SK-N-SH (cell line): ENCODE measurements at regions not wholly inside any gene's neighbourhood (a gene's known extent, or its start where the extent isn't known, plus 50 kb on each side); places are given as distances from the start of the nearest gene placed in this dataset.

Experiments used
- CTCF ChIA-PET: fragments of 300-600, 350-600 bp; formaldehyde crosslinking; extraction: SDS; loops from one replicate; lab custom pipeline; 2021; lab: Yijun Ruan, JAX
- POLR2A ChIA-PET: fragments of 350-600 bp; sonication (Branson Sonifier 250); formaldehyde crosslinking; extraction: SDS; loops from one replicate; lab custom pipeline; 2020; ENCODE audit warnings: antibody characterized with exemption, inconsistent platforms; lab: Yijun Ruan, JAX
- DNase-seq: peaks from one replicate; pipeline ENCODE4 v3.0.0; 2012
- H2AFZ ChIP-seq: fragments of 200-600 bp; sonication (generic); 2 replicates; pipeline ENCODE4 v1.8.1; 2016; ENCODE audit warnings: antibody characterized with exemption, mild to moderate bottlenecking, low read depth
- H3F3A ChIP-seq: fragments of 200-600 bp; sonication (generic); replicated peaks from 2 replicates; pipeline ENCODE3; 2016; ENCODE audit warnings: antibody characterized with exemption, mild to moderate bottlenecking; ENCODE audit not compliant: insufficient read depth
- H3K27ac ChIP-seq, 2 experiments: fragments of 200-500 bp in 1 of 2; fragments of 200-600 bp in 1 of 2; sonication (Bioruptor generic) in 1 of 2; sonication (generic), shearing (Covaris generic) in 1 of 2; 2 replicates each; pipeline versions ENCODE4 v1.5.1 to v1.6.1; 2014 to 2016; ENCODE audit warnings: low read depth in 2 of 2, inconsistent platforms in 1 of 2, low read length in 1 of 2, mild to moderate bottlenecking in 1 of 2, mixed read lengths in 1 of 2
- H3K27me3 ChIP-seq: fragments of 200-600 bp; sonication (generic), shearing (Covaris generic); 2 replicates; pipeline ENCODE4 v1.6.1; 2016; ENCODE audit warnings: mixed run types; ENCODE audit not compliant: insufficient read depth
- H3K36me3 ChIP-seq, 2 experiments: fragments of 200-500 bp in 1 of 2; fragments of 200-600 bp in 1 of 2; sonication (Bioruptor generic) in 1 of 2; sonication (generic) in 1 of 2; replicated peaks in 1 of 2; 2 replicates each; pipeline versions ENCODE3 to v1.5.1; 2014 to 2016; ENCODE audit warnings: low read length in 1 of 2, mild to moderate bottlenecking in 1 of 2; ENCODE audit not compliant: insufficient read depth in 2 of 2, control insufficient read depth in 1 of 2
- H3K4me1 ChIP-seq, 2 experiments: fragments of 200-500 bp in 1 of 2; fragments of 200-600 bp in 1 of 2; sonication (Bioruptor generic) in 1 of 2; sonication (generic), shearing (Covaris generic) in 1 of 2; 2 replicates each; pipeline versions ENCODE4 v1.5.1 to v1.6.1; 2014 to 2016; ENCODE audit warnings: low read depth in 1 of 2, low read length in 1 of 2, mixed run types in 1 of 2; ENCODE audit not compliant: insufficient read depth in 2 of 2, control insufficient read depth in 1 of 2
- H3K4me2 ChIP-seq: fragments of 200-600 bp; sonication (generic), shearing (Covaris generic); 2 replicates; pipeline ENCODE4 v1.6.1; 2017; ENCODE audit warnings: mixed run types
- H3K4me3 ChIP-seq, 2 experiments: fragments of 200-500 bp in 1 of 2; fragments of 200-600 bp in 1 of 2; sonication (Bioruptor generic) in 1 of 2; sonication (generic), shearing (Covaris generic) in 1 of 2; 2 replicates each; pipeline versions ENCODE4 v1.5.1 to v1.8.1; 2014 to 2016; ENCODE audit warnings: low read depth in 2 of 2, inconsistent platforms in 1 of 2, low read length in 1 of 2, mild to moderate bottlenecking in 1 of 2, mixed read lengths in 1 of 2, moderate library complexity in 1 of 2
- H3K79me2 ChIP-seq: fragments of 200-600 bp; sonication (generic); 2 replicates; pipeline ENCODE4 v1.8.1; 2017; ENCODE audit warnings: mild to moderate bottlenecking; ENCODE audit not compliant: insufficient read depth
- H3K9ac ChIP-seq: fragments of 200-600 bp; sonication (generic); 2 replicates; pipeline ENCODE4 v1.6.1; 2017; ENCODE audit warnings: mixed run types
- H3K9me2 ChIP-seq: fragments of 200-600 bp; sonication (generic); 2 replicates; pipeline ENCODE4 v1.6.1; 2017; ENCODE audit warnings: mixed run types
- H3K9me3 ChIP-seq: fragments of 200-600 bp; sonication (generic); 2 replicates; pipeline ENCODE4 v1.6.1; 2017; ENCODE audit warnings: mixed run types, mild to moderate bottlenecking, moderate library complexity
- H4K20me1 ChIP-seq: fragments of 200-600 bp; sonication (generic); 2 replicates; pipeline ENCODE4 v1.6.1; 2017; ENCODE audit warnings: mild to moderate bottlenecking, mixed run types; ENCODE audit not compliant: insufficient read depth
- ELF1 ChIP-seq: IDR thresholded peaks from 2 replicates; pipeline ENCODE4 v1.4.0; 2012
- EP300 ChIP-seq, 2 experiments: IDR thresholded peaks; 2 replicates each; pipeline versions ENCODE4 v1.4.0 to v1.6.1; 2012; ENCODE audit warnings: borderline replicate concordance in 1 of 2, low read depth in 1 of 2, low read length in 1 of 2
- FOXM1 ChIP-seq: IDR thresholded peaks from 2 replicates; pipeline ENCODE4 v1.4.0; 2012; ENCODE audit warnings: low read depth, mild to moderate bottlenecking
- GATA2 ChIP-seq: sonication (generic); formaldehyde crosslinking; IDR thresholded peaks from 2 replicates; pipeline ENCODE4 v1.5.0; 2020; ENCODE audit warnings: mild to moderate bottlenecking, missing genetic modification reagents
- JUND ChIP-seq: IDR thresholded peaks from 2 replicates; pipeline ENCODE4 v1.4.0; 2012
- MEF2A ChIP-seq: IDR thresholded peaks from 2 replicates; pipeline ENCODE4 v1.4.0; 2012; ENCODE audit warnings: low read depth, borderline replicate concordance
- NFIC ChIP-seq: IDR thresholded peaks from 2 replicates; pipeline ENCODE4 v1.4.0; 2012; ENCODE audit warnings: borderline replicate concordance
- NRF1 ChIP-seq: IDR thresholded peaks from 2 replicates; pipeline ENCODE4 v1.6.1; 2012; ENCODE audit warnings: low read depth, mild to moderate bottlenecking, low read length
- POLR2AphosphoS5 ChIP-seq: IDR thresholded peaks from 2 replicates; pipeline ENCODE4 v1.6.1; 2012; ENCODE audit warnings: low read depth, low read length
- RCOR1 ChIP-seq: fragments of 150-350 bp; IDR thresholded peaks from 2 replicates; pipeline ENCODE4 v1.6.1; 2017; ENCODE audit warnings: antibody characterized with exemption, low read length
- RFX5 ChIP-seq: IDR thresholded peaks from 2 replicates; pipeline ENCODE4 v1.6.1; 2012; ENCODE audit warnings: mild to moderate bottlenecking, improper control_type of control experiment, low read length
- SIN3A ChIP-seq: IDR thresholded peaks from 2 replicates; pipeline ENCODE4 v1.6.1; 2012; ENCODE audit warnings: low read depth, mild to moderate bottlenecking, low read length, moderate library complexity, borderline replicate concordance
- SMC3 ChIP-seq: IDR thresholded peaks from 2 replicates; pipeline ENCODE4 v1.6.1; 2012; ENCODE audit warnings: low read depth, low read length, improper control_type of control experiment
- TAF1 ChIP-seq: IDR thresholded peaks from 2 replicates; pipeline ENCODE4 v1.6.1; 2012; ENCODE audit warnings: low read depth, mild to moderate bottlenecking, low read length, moderate library complexity, borderline replicate concordance
- WGBS: methylation state at CpG from one replicate; pipeline ENCODE4 v1.1.6; 2017; ENCODE audit warnings: low lambda C conversion rate; 5-methylcytosine and 5-hydroxymethylcytosine counted together
- TF ChIP-seq, protein P1 (sequence below): IDR thresholded peaks from 2 replicates; pipeline ENCODE4; 2012

- H4K20me1 ChIP-seq = no peaks in the 10 kb centered on the region
- ChIA-PET POLR2A (no interaction called here), CTCF (no interaction called here)
- no peaks in the 10 kb centered on the region for H3K36me3 ChIP-seq
- no peaks in the 10 kb centered on the region for H3F3A ChIP-seq
- no peak overlapping the region for H3K4me2 ChIP-seq
- no peaks in the 10 kb centered on the region for H3K9me2 ChIP-seq
- DNase-seq = no peak
- H3K27ac ChIP-seq = no peak overlapping the region
- H3K9ac ChIP-seq = no peak overlapping the region
- no peak overlapping the region for H2AFZ ChIP-seq
- H3K4me1 ChIP-seq = no peaks in the 10 kb centered on the region
- no peaks in the 10 kb centered on the region for H3K9me3 ChIP-seq
- no peak overlapping the region for H3K4me3 ChIP-seq
- TF ChIP-seq JUND = no peak
- no peak for TF ChIP-seq RCOR1
- TF ChIP-seq GATA2 (CRISPR knock-in tag) = no peak
- no peaks in the 10 kb centered on the region for H3K27me3 ChIP-seq
- no peaks in the 10 kb centered on the region for H3K79me2 ChIP-seq
- 55% methylated on average over 3 of the region's 3 CpGs for WGBS
These were observed 356.2 kb upstream of the CHST9 start for GRCh38 chr18:27541293-27541692.

DNA sequence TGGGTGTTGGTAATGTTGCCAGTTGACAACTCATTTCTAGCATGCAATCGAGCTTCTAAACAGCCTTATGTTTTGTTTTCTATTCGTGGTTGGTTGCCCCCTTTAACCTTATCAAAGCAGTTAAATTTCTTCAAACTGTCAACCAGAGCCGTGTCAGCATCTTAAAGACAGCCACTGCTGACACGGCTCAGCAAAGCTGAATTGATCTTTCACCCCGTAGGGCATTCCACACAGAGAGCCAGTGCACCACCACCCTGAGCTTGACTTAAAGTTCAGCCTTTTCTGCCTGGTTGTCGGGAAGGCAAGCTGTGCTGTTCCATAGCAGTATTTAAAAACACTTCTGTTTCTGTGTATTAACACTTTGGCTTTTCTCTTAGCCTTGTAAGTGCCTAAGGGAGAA lies 355.0 kb upstream of the CHST9 start:
- no peaks in the 10 kb centered on the region for H3K36me3 ChIP-seq
- no peak overlapping the region for H2AFZ ChIP-seq
- H3K79me2 ChIP-seq = no peaks in the 10 kb centered on the region
- no peak for TF ChIP-seq NFIC
- TF ChIP-seq, protein P1, sequence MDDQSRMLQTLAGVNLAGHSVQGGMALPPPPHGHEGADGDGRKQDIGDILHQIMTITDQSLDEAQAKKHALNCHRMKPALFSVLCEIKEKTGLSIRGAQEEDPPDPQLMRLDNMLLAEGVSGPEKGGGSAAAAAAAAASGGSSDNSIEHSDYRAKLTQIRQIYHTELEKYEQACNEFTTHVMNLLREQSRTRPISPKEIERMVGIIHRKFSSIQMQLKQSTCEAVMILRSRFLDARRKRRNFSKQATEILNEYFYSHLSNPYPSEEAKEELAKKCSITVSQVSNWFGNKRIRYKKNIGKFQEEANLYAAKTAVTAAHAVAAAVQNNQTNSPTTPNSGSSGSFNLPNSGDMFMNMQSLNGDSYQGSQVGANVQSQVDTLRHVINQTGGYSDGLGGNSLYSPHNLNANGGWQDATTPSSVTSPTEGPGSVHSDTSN = no peak
- TF ChIP-seq GATA2 (CRISPR knock-in tag) = no peak
- TF ChIP-seq SIN3A = no peak
- TF ChIP-seq SMC3 = no peak
- no peak for TF ChIP-seq FOXM1
- no peak for TF ChIP-seq ELF1
- no peak for TF ChIP-seq RCOR1
- TF ChIP-seq EP300 (IDR thresholded peaks at IDR 0.05; ENCODE audit: borderline replicate concordance in 1 of 2, low read depth in 1 of 2, low read length in 1 of 2) = no peak
- TF ChIP-seq RFX5 = no peak
- TF ChIP-seq NRF1 = no peak
- TF ChIP-seq TAF1 = no peak
- no peak for TF ChIP-seq POLR2AphosphoS5
- no peak for TF ChIP-seq MEF2A
- TF ChIP-seq, all 33 proteins: peak for 0
- Histone ChIP-seq H3K9me3 (no peaks in the 10 kb centered on the region), H3K4me3 (no peak overlapping the region), H4K20me1 (no peaks in the 10 kb centered on the region), H3K4me2 (no peak overlapping the region), H3K4me1 (no peaks in the 10 kb centered on the region), H3K27me3 (no peaks in the 10 kb centered on the region), H3F3A (no peaks in the 10 kb centered on the region), H3K9ac (no peak overlapping the region), H3K9me2 (no peaks in the 10 kb centered on the region), H3K27ac (no peak overlapping the region)
- POLR2A ChIA-PET = no interaction called here
- 29% methylated on average over 6 of the region's 6 CpGs for WGBS
- DNase-seq = no peak
- CTCF ChIA-PET = interaction anchor here (0.9 kb wide), 1 partner anchor 15 kb away, joined by 3 read pairs; no protein-coding TSS in a partner anchor
